ENCODE measurements at regions not wholly inside any gene's neighbourhood (a gene's known extent, or its start where the extent isn't known, plus 50 kb on each side); places are given as distances from the start of the nearest gene placed in this dataset.

GRCh38 chr12:89256060-89256459 lies 96.2 kb downstream of the DUSP6 start:
- no peak for DNase-seq (ENCODE audit: low spot score)

- no peak for DNase-seq (ENCODE audit: low spot score)
Observed at GRCh38 chr12:89253488-89253887, 98.8 kb downstream of the DUSP6 start.

- DNase-seq (ENCODE audit: low spot score) = no peak
Observed at GRCh38 chr12:89252284-89252683, 100.0 kb downstream of the DUSP6 start.

GRCh38 chr12:89251342-89252271 lies 100.7 kb downstream of the DUSP6 start:
- DNase-seq (ENCODE audit: low spot score) = no peak

- DNase-seq (ENCODE audit: low spot score) = no peak
Observed at GRCh38 chr12:89250636-89251035, 101.7 kb downstream of the DUSP6 start.

GRCh38 chr12:89250213-89250612 lies 102.1 kb downstream of the DUSP6 start:
- DNase-seq (ENCODE audit: low spot score) = no peak

GRCh38 chr12:89247967-89248366 lies 104.3 kb downstream of the DUSP6 start:
- no peak for DNase-seq (ENCODE audit: low spot score)

- no peak for DNase-seq (ENCODE audit: low spot score)
Observed at GRCh38 chr12:89247541-89247942, 104.8 kb downstream of the DUSP6 start.

- DNase-seq (ENCODE audit: low spot score) = no peak
Observed at GRCh38 chr12:89245090-89245489, 107.2 kb downstream of the DUSP6 start.

- no peak for DNase-seq (ENCODE audit: low spot score)
Observed at GRCh38 chr12:89244536-89244935, 107.8 kb downstream of the DUSP6 start.

GRCh38 chr12:89243771-89244170 lies 108.5 kb downstream of the DUSP6 start:
- no peak for DNase-seq (ENCODE audit: low spot score)

- no peak for DNase-seq (ENCODE audit: low spot score)
Observed at GRCh38 chr12:89239534-89239933, 112.8 kb downstream of the DUSP6 start.

GRCh38 chr12:89238593-89238992 lies 113.7 kb downstream of the DUSP6 start:
- DNase-seq (ENCODE audit: low spot score) = no peak

- no peak for DNase-seq (ENCODE audit: low spot score)
Observed at GRCh38 chr12:89237763-89238162, 114.5 kb downstream of the DUSP6 start.

GRCh38 chr12:89236748-89237383 lies 115.4 kb downstream of the DUSP6 start:
- no peak for DNase-seq (ENCODE audit: low spot score)

- DNase-seq (ENCODE audit: low spot score) = no peak
Observed at GRCh38 chr12:89236237-89236636, 116.1 kb downstream of the DUSP6 start.

GRCh38 chr12:89235189-89235993 lies 116.9 kb downstream of the DUSP6 start:
- DNase-seq (ENCODE audit: low spot score) = no peak

GRCh38 chr12:89234324-89235114 lies 117.8 kb downstream of the DUSP6 start:
- no peak for DNase-seq (ENCODE audit: low spot score)

- DNase-seq (ENCODE audit: low spot score) = no peak
Observed at GRCh38 chr12:89231686-89232085, 120.6 kb downstream of the DUSP6 start.

GRCh38 chr12:89230376-89231315 lies 121.7 kb downstream of the DUSP6 start:
- no peak for DNase-seq (ENCODE audit: low spot score)

- DNase-seq (ENCODE audit: low spot score) = no peak
Observed at GRCh38 chr12:89228491-89228890, 123.8 kb downstream of the DUSP6 start.

Data from D341Med (cell line).